Osteocyte (in vitro differentiated cells): ENCODE measurements at regions not wholly inside any gene's neighbourhood (a gene's known extent, or its start where the extent isn't known, plus 50 kb on each side); places are given as distances from the start of the nearest gene placed in this dataset.

Experiments used
- DNase-seq: peaks from one replicate; pipeline ENCODE4 v3.0.0; 2021; ENCODE audit warnings: mixed read lengths; ENCODE audit not compliant: unreplicated experiment; ENCODE audit errors: extremely low spot score
- H3K27ac Mint-ChIP-seq: one replicate; pipeline ENCODE4 v1.8.0; 2021; ENCODE audit warnings: mild to moderate bottlenecking, mixed read lengths; ENCODE audit not compliant: unreplicated experiment
- H3K27me3 Mint-ChIP-seq: one replicate; pipeline ENCODE4 v1.8.0; 2021; ENCODE audit warnings: mixed read lengths; ENCODE audit not compliant: unreplicated experiment
- H3K36me3 Mint-ChIP-seq: one replicate; pipeline ENCODE4 v1.8.0; 2021; ENCODE audit warnings: mixed read lengths; ENCODE audit not compliant: unreplicated experiment
- H3K4me1 Mint-ChIP-seq: one replicate; pipeline ENCODE4 v1.8.0; 2021; ENCODE audit warnings: mixed read lengths; ENCODE audit not compliant: unreplicated experiment
- H3K4me3 Mint-ChIP-seq: one replicate; pipeline ENCODE4 v1.8.0; 2021; ENCODE audit warnings: mild to moderate bottlenecking, moderate library complexity, mixed read lengths; ENCODE audit not compliant: unreplicated experiment
- H3K9me3 Mint-ChIP-seq: one replicate; pipeline ENCODE4 v1.8.0; 2021; ENCODE audit warnings: mixed read lengths; ENCODE audit not compliant: unreplicated experiment
- CTCF ChIP-seq: fragments of 200-600 bp; sonication (generic); IDR thresholded peaks from 2 replicates; pipeline ENCODE4 v1.5.0; 2021; ENCODE audit warnings: antibody characterized with exemption, mild to moderate bottlenecking, moderate library complexity

- peaks cover 18% of the 10 kb centered on the region for H3K27me3 Mint-ChIP-seq
- DNase-seq = no peak
- H3K4me1 Mint-ChIP-seq = peaks cover 3% of the 10 kb centered on the region
- H3K9me3 Mint-ChIP-seq = no peaks in the 10 kb centered on the region
- no peak for TF ChIP-seq CTCF
- no peak overlapping the region for H3K4me3 Mint-ChIP-seq
- H3K36me3 Mint-ChIP-seq = no peaks in the 10 kb centered on the region
- H3K27ac Mint-ChIP-seq = no peak overlapping the region
Observed at GRCh38 chr16:49918257-49918656, 62.3 kb upstream of the ZNF423 start.

DNA sequence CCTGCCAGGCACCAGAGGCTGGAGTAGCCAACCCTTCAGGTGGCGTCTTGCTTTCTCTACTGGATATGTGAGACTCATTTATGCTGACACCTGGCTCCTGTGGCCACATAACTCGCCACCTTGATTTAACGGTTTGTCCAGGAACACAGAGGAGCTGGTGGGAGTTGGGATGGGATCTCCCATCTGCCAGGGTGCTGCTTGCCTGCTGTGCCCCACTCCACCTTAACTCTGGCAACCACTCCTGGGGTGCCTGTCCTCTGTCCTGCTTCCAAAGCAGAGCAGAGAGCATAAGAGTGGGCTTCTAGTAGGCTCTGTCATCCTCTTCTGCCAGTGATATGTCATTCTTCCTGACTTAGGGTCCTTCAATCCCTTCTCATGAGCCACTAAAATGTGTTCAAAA, 63.4 kb upstream of the ZNF423 start:
- Mint-ChIP-seq H3K4me3 (no peak overlapping the region), H3K27ac (no peak overlapping the region), H3K27me3 (peaks cover 23% of the 10 kb centered on the region), H3K36me3 (no peaks in the 10 kb centered on the region), H3K9me3 (no peaks in the 10 kb centered on the region), H3K4me1 (peaks cover 3% of the 10 kb centered on the region)
- DNase-seq = no peak
- no peak for TF ChIP-seq CTCF

DNA sequence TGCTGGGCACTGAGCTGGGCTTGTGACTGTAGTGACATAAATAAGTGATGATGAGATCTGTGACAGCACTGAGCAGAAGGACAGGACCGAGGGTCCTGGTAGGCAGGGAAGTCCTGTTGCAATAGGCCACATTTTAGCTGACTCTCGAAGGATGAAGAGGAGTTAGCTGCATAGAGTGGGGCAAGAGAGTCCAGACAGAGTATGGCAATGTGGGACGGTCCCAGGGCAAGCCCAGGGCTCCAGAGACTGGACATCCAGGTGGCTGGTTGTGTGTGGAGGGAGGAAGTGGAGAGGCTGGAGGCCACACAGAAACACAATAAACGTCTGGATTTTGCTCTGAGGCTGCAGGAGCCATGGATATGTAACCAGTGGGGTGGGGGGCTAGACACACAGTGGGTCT, 64.5 kb upstream of the ZNF423 start:
- no peaks in the 10 kb centered on the region for H3K36me3 Mint-ChIP-seq
- H3K27me3 Mint-ChIP-seq = peaks cover 31% of the 10 kb centered on the region
- H3K4me3 Mint-ChIP-seq = no peak overlapping the region
- no peak for TF ChIP-seq CTCF
- no peaks in the 10 kb centered on the region for H3K9me3 Mint-ChIP-seq
- H3K27ac Mint-ChIP-seq = no peak overlapping the region
- DNase-seq = no peak
- peaks cover 3% of the 10 kb centered on the region for H3K4me1 Mint-ChIP-seq

- H3K27me3 Mint-ChIP-seq = peaks cover 38% of the 10 kb centered on the region
- no peak for TF ChIP-seq CTCF
- H3K9me3 Mint-ChIP-seq = no peaks in the 10 kb centered on the region
- H3K4me3 Mint-ChIP-seq = no peak overlapping the region
- peaks cover 3% of the 10 kb centered on the region for H3K4me1 Mint-ChIP-seq
- H3K27ac Mint-ChIP-seq = no peak overlapping the region
- no peak for DNase-seq
- H3K36me3 Mint-ChIP-seq = no peaks in the 10 kb centered on the region
Observed at GRCh38 chr16:49921106-49921505, 65.2 kb upstream of the ZNF423 start.

- Mint-ChIP-seq H3K9me3 (no peaks in the 10 kb centered on the region), H3K27ac (no peak overlapping the region), H3K4me1 (peaks cover 3% of the 10 kb centered on the region), H3K4me3 (no peak overlapping the region), H3K36me3 (no peaks in the 10 kb centered on the region), H3K27me3 (peaks cover 39% of the 10 kb centered on the region)
- DNase-seq = peak; percentile 88
- TF ChIP-seq CTCF = peak; percentile 84
Observed at GRCh38 chr16:49921791-49922456, 66.0 kb upstream of the ZNF423 start.
